ENCODE measurements at regions not wholly inside any gene's neighbourhood (a gene's known extent, or its start where the extent isn't known, plus 50 kb on each side); places are given as distances from the start of the nearest gene placed in this dataset.

GRCh38 chr12:23303220-23303619 lies 646.2 kb downstream of the SOX5 start:
- no peak overlapping the region for H3K27ac ChIP-seq
- WGBS (ENCODE audit: missing lambda C conversion rate) = 1% methylated on average over 3 of the region's 3 CpGs
- TF ChIP-seq NPAS2 (CRISPR knock-in tag; IDR thresholded peaks at IDR 0.05; ENCODE audit: borderline replicate concordance) = no peak
- TF ChIP-seq MAFK (IDR thresholded peaks at IDR 0.05; ENCODE audit: partially characterized antibody) = no peak
- TF ChIP-seq TFCP2L1 (CRISPR knock-in tag; IDR thresholded peaks at IDR 0.05) = no peak
- no peak for TF ChIP-seq RAD21 (conservative IDR thresholded peaks at IDR 0.05 in 1 of 2, IDR thresholded peaks at IDR 0.05 in 1 of 2)
- no peak for TF ChIP-seq ZSCAN20 (CRISPR knock-in tag; IDR thresholded peaks at IDR 0.05)
- no peak for TF ChIP-seq RFX5 (IDR thresholded peaks at IDR 0.05)
- no peak for TF ChIP-seq EHF (CRISPR knock-in tag; IDR thresholded peaks at IDR 0.05)
- TF ChIP-seq RCOR1 (IDR thresholded peaks at IDR 0.05; ENCODE audit: low read depth, low read length) = no peak
- TF ChIP-seq FOXS1 (CRISPR knock-in tag; IDR thresholded peaks at IDR 0.05) = no peak
- no peak for TF ChIP-seq HES2 (IDR thresholded peaks at IDR 0.05)
- no peak for TF ChIP-seq ATOH8 (CRISPR knock-in tag; IDR thresholded peaks at IDR 0.05; ENCODE audit: low read depth)
- no peak for TF ChIP-seq JUN (IDR thresholded peaks at IDR 0.05)
- TF ChIP-seq ESRRA (IDR thresholded peaks at IDR 0.05; ENCODE audit: borderline replicate concordance, low read length) = no peak
- no peak for TF ChIP-seq ZFP36 (IDR thresholded peaks at IDR 0.05; ENCODE audit: borderline replicate concordance, partially characterized antibody)
- no peak for TF ChIP-seq CHD4 (IDR thresholded peaks at IDR 0.05; ENCODE audit: borderline replicate concordance)
- FAIRE-seq = no peak
- DNase-seq (ENCODE audit: low read depth in 1 of 2, low spot score in 1 of 2) = no peak
- H3K4me3 ChIP-seq = no peak overlapping the region
- H3K4me1 ChIP-seq = no peaks in the 10 kb centered on the region
- ChIA-PET POLR2A (no interaction called here), CTCF (no interaction called here)
- no peak for ATAC-seq
- H3K4me2 ChIP-seq = no peak overlapping the region
- H3K9me3 ChIP-seq = peaks cover 3% of the 10 kb centered on the region; the same call in 2 of the 3 replicates

GRCh38 chr12:23303821-23304220 lies 645.6 kb downstream of the SOX5 start:
- Histone ChIP-seq H3K4me3 (no peak overlapping the region), H3K4me2 (no peak overlapping the region), H3K9me3 (peaks cover 3% of the 10 kb centered on the region; the same call in 2 of the 3 replicates), H3K4me1 (no peaks in the 10 kb centered on the region), H3K27ac (no peak overlapping the region)
- TF ChIP-seq KDM5A (IDR thresholded peaks at IDR 0.05) (no peak), TP53 (CRISPR knock-in tag; IDR thresholded peaks at IDR 0.05) (no peak), HOXB5 (CRISPR knock-in tag; IDR thresholded peaks at IDR 0.05) (no peak), TFCP2L1 (CRISPR knock-in tag; IDR thresholded peaks at IDR 0.05) (no peak), EP300 (IDR thresholded peaks at IDR 0.05) (no peak), CBX2 (IDR thresholded peaks at IDR 0.05; ENCODE audit: borderline replicate concordance, low read depth) (no peak), MYC (IDR thresholded peaks at IDR 0.05; ENCODE audit: borderline replicate concordance, low read length) (no peak), CTCF (IDR thresholded peaks at IDR 0.05) (no peak), PHF8 (IDR thresholded peaks at IDR 0.05; ENCODE audit: borderline replicate concordance, low read depth) (no peak), BHLHE40 (IDR thresholded peaks at IDR 0.05; ENCODE audit: low read depth, low read length) (no peak), RAD21 (conservative IDR thresholded peaks at IDR 0.05 in 1 of 2, IDR thresholded peaks at IDR 0.05 in 1 of 2) (no peak), RCOR1 (IDR thresholded peaks at IDR 0.05; ENCODE audit: low read depth, low read length) (no peak), ESRRA (IDR thresholded peaks at IDR 0.05; ENCODE audit: borderline replicate concordance, low read length) (no peak), HOXB13 (CRISPR knock-in tag; IDR thresholded peaks at IDR 0.05; ENCODE audit: low read depth) (no peak), FOSL2 (IDR thresholded peaks at IDR 0.05) (no peak), FOSL2 (CRISPR knock-in tag; IDR thresholded peaks at IDR 0.05) (no peak), HEYL (CRISPR knock-in tag; IDR thresholded peaks at IDR 0.05) (no peak), PBX3 (IDR thresholded peaks at IDR 0.05) (no peak), HES2 (IDR thresholded peaks at IDR 0.05) (no peak), ATOH8 (CRISPR knock-in tag; IDR thresholded peaks at IDR 0.05; ENCODE audit: low read depth) (no peak)
- WGBS (ENCODE audit: missing lambda C conversion rate) = 6% methylated on average over 1 of the region's 1 CpG
- ChIA-PET POLR2A (no interaction called here), CTCF (no interaction called here)
- DNase-seq (ENCODE audit: low read depth in 1 of 2, low spot score in 1 of 2) (no peak), FAIRE-seq (no peak), ATAC-seq (no peak)

All from A549 (cell line).